ENCODE measurements at regions not wholly inside any gene's neighbourhood (a gene's known extent, or its start where the extent isn't known, plus 50 kb on each side); places are given as distances from the start of the nearest gene placed in this dataset.

DNA sequence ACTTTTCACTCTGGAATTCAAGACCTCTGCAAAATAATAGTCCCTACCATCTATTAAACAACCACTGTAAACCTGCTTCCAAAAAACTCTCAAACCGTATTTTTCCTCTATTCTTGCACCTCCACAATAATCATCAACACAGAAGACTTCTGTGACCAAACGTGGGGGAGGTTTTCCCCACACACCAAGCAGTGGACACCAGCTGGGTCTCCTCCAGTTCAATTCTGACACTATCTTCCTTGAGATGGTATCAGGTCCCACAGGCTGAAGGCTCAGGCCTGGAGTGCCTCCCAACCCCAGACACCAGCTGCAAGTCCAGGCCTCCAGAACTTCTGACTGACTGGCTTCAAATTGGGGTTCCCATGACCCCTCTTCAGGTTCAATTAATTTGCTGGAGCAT lies 89.6 kb upstream of the RAP2B start:
- no peaks in the 10 kb centered on the region for H3K9me3 ChIP-seq
- DNase-seq = no peak
- H3K27ac ChIP-seq = no peak overlapping the region
- H3K36me3 ChIP-seq = no peaks in the 10 kb centered on the region
- H3K4me1 ChIP-seq = no peaks in the 10 kb centered on the region
- H3K27me3 ChIP-seq = no peaks in the 10 kb centered on the region
- TF ChIP-seq POLR2A (IDR thresholded peaks at IDR 0.05) = no peak
- TF ChIP-seq, protein P1, sequence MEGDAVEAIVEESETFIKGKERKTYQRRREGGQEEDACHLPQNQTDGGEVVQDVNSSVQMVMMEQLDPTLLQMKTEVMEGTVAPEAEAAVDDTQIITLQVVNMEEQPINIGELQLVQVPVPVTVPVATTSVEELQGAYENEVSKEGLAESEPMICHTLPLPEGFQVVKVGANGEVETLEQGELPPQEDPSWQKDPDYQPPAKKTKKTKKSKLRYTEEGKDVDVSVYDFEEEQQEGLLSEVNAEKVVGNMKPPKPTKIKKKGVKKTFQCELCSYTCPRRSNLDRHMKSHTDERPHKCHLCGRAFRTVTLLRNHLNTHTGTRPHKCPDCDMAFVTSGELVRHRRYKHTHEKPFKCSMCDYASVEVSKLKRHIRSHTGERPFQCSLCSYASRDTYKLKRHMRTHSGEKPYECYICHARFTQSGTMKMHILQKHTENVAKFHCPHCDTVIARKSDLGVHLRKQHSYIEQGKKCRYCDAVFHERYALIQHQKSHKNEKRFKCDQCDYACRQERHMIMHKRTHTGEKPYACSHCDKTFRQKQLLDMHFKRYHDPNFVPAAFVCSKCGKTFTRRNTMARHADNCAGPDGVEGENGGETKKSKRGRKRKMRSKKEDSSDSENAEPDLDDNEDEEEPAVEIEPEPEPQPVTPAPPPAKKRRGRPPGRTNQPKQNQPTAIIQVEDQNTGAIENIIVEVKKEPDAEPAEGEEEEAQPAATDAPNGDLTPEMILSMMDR (IDR thresholded peaks at IDR 0.05) = no peak
- H3K4me3 ChIP-seq = no peak overlapping the region

DNA sequence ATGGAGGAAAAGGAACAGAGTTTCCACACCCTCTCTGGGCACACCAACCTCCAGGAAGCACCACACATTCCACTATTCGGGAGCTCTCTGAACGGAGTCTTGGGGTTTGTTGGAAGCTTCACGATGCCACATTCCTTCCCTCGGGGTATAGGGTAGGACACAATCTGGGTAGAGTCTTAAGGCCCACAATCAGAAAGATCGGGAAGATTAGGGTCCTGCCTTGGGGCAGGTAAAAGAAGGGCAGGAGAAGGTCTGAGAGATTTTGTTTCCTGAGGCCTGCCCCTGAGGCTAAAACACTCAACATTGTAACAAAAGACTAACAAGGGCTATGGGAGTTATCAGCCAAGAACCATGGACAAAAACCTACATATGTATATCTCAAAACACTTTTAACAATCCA lies 89.2 kb upstream of the RAP2B start:
- TF ChIP-seq POLR2A (IDR thresholded peaks at IDR 0.05) = no peak
- TF ChIP-seq, protein P1 (IDR thresholded peaks at IDR 0.05) = no peak
- no peaks in the 10 kb centered on the region for H3K9me3 ChIP-seq
- no peak overlapping the region for H3K4me3 ChIP-seq
- H3K27me3 ChIP-seq = no peaks in the 10 kb centered on the region
- no peaks in the 10 kb centered on the region for H3K36me3 ChIP-seq
- H3K4me1 ChIP-seq = no peaks in the 10 kb centered on the region
- no peak overlapping the region for H3K27ac ChIP-seq
- DNase-seq = no peak

DNA sequence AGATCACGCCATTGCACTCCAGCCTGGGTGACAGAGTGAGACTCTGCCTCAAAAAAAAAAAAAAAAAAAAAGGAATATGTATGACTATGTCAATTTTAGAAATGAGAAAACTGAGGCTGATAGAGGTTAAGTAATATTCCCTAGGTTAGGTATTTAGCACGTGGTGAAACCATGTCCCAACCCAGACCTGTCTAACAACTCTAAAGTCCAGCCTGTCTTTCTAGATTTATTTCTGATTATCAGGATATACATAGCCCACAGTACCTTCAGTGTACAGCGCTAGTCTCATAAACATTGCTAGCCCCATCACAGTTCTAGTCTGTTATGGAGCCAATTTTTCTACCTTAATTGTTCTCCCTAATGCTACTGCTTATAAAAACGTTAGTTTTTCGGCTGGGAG lies 88.4 kb upstream of the RAP2B start:
- H3K27ac ChIP-seq = no peak overlapping the region
- no peak for DNase-seq
- H3K27me3 ChIP-seq = no peaks in the 10 kb centered on the region
- no peaks in the 10 kb centered on the region for H3K4me1 ChIP-seq
- no peaks in the 10 kb centered on the region for H3K36me3 ChIP-seq
- H3K9me3 ChIP-seq = no peaks in the 10 kb centered on the region
- TF ChIP-seq POLR2A (IDR thresholded peaks at IDR 0.05) = no peak
- TF ChIP-seq, protein P1 (IDR thresholded peaks at IDR 0.05) = no peak
- no peak overlapping the region for H3K4me3 ChIP-seq

DNA sequence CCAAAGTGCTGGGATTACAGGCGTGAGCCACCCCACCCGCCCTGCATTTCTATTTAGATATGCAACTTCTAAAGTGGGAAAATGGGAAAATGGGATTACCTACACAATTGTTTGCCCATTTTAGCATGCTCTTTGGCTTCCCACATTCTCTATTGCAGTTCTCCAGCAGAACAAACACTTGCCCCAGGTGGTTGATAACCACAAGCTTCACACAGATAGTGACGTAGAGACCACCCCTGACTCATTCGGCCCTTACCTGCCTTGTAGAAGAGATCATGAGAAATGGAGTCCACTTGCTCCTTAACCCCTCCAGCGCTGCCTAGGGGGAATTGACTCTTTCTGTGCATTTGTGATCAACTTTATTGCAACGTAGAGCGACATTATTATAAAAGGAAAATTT lies 83.2 kb upstream of the RAP2B start:
- TF ChIP-seq, protein P1 (IDR thresholded peaks at IDR 0.05) = no peak
- no peak for TF ChIP-seq POLR2A (IDR thresholded peaks at IDR 0.05)
- Histone ChIP-seq H3K9me3 (no peaks in the 10 kb centered on the region), H3K36me3 (no peaks in the 10 kb centered on the region), H3K27me3 (no peaks in the 10 kb centered on the region), H3K27ac (no peak overlapping the region), H3K4me1 (no peaks in the 10 kb centered on the region), H3K4me3 (no peak overlapping the region)
- no peak for DNase-seq

DNA sequence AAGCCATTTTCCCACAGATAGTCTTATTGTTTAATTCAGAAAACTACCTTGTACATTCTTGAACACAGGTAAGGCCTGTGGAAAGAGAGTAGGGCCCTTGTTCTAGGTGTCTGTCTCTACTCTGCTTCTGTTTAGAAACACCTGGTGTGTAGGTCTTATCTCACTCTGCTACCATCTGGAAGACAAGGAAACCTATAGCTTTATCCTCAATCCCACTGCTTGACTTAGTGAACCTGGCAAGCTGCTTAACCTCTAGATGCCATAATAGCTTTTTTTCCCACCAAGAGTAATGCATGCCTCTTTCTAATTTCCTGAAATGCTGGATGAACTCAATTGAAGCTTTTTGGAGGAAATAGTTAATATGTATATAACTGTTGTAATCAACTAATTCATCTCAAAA lies 82.6 kb upstream of the RAP2B start:
- no peak overlapping the region for H3K4me3 ChIP-seq
- no peak for TF ChIP-seq POLR2A (IDR thresholded peaks at IDR 0.05)
- TF ChIP-seq, protein P1 (IDR thresholded peaks at IDR 0.05) = no peak
- no peaks in the 10 kb centered on the region for H3K36me3 ChIP-seq
- DNase-seq = no peak
- H3K9me3 ChIP-seq = no peaks in the 10 kb centered on the region
- H3K4me1 ChIP-seq = no peaks in the 10 kb centered on the region
- H3K27ac ChIP-seq = no peak overlapping the region
- no peaks in the 10 kb centered on the region for H3K27me3 ChIP-seq

DNA sequence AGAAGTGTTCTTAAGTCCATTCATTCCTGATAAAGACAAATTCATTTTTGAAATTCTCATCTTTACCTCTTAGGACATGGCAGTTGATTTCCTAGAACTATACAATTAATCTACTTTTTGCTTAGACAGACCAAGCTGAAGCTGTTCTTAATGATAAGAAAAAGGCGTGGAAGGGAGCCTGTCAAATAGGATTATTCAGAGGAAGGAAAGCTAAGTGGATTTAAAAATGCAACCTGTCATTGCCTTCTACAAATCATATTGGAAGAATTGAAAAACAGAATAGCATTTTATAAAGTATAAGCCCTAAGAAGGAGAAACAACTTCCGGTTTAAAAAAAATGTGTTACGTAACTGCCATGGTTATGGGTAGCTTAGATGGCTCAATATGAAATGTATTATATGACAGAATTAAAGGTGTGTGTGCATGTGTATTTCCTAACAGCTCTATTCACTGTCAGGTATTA lies 81.2 kb upstream of the RAP2B start:
- H3K9me3 ChIP-seq = no peaks in the 10 kb centered on the region
- H3K4me1 ChIP-seq = no peaks in the 10 kb centered on the region
- H3K27me3 ChIP-seq = no peaks in the 10 kb centered on the region
- H3K27ac ChIP-seq = no peak overlapping the region
- TF ChIP-seq POLR2A (IDR thresholded peaks at IDR 0.05) = no peak
- TF ChIP-seq, protein P1 (IDR thresholded peaks at IDR 0.05) = no peak
- no peak for DNase-seq
- H3K4me3 ChIP-seq = no peak overlapping the region
- no peaks in the 10 kb centered on the region for H3K36me3 ChIP-seq
